ENCODE measurements at regions not wholly inside any gene's neighbourhood (a gene's known extent, or its start where the extent isn't known, plus 50 kb on each side); places are given as distances from the start of the nearest gene placed in this dataset.

GRCh38 chr3:82222401-82222800 is 461.0 kb upstream of the GBE1 start:
- H3K4me3 ChIP-seq (replicated peaks; ENCODE audit: low read depth, low read length): no peak overlapping the region
- DNase-seq (ENCODE audit: extremely low read depth, low read depth): no peak
- TF ChIP-seq, protein P1, sequence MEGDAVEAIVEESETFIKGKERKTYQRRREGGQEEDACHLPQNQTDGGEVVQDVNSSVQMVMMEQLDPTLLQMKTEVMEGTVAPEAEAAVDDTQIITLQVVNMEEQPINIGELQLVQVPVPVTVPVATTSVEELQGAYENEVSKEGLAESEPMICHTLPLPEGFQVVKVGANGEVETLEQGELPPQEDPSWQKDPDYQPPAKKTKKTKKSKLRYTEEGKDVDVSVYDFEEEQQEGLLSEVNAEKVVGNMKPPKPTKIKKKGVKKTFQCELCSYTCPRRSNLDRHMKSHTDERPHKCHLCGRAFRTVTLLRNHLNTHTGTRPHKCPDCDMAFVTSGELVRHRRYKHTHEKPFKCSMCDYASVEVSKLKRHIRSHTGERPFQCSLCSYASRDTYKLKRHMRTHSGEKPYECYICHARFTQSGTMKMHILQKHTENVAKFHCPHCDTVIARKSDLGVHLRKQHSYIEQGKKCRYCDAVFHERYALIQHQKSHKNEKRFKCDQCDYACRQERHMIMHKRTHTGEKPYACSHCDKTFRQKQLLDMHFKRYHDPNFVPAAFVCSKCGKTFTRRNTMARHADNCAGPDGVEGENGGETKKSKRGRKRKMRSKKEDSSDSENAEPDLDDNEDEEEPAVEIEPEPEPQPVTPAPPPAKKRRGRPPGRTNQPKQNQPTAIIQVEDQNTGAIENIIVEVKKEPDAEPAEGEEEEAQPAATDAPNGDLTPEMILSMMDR (IDR thresholded peaks at IDR 0.05; ENCODE audit: low read depth, low read length, missing control alignments): no peak

GRCh38 chr3:82217571-82217970 is 456.1 kb upstream of the GBE1 start:
- TF ChIP-seq, protein P1 (IDR thresholded peaks at IDR 0.05; ENCODE audit: low read depth, low read length, missing control alignments): no peak
- no peak overlapping the region for H3K4me3 ChIP-seq (replicated peaks; ENCODE audit: low read depth, low read length)
- no peak for DNase-seq (ENCODE audit: extremely low read depth, low read depth)

DNA sequence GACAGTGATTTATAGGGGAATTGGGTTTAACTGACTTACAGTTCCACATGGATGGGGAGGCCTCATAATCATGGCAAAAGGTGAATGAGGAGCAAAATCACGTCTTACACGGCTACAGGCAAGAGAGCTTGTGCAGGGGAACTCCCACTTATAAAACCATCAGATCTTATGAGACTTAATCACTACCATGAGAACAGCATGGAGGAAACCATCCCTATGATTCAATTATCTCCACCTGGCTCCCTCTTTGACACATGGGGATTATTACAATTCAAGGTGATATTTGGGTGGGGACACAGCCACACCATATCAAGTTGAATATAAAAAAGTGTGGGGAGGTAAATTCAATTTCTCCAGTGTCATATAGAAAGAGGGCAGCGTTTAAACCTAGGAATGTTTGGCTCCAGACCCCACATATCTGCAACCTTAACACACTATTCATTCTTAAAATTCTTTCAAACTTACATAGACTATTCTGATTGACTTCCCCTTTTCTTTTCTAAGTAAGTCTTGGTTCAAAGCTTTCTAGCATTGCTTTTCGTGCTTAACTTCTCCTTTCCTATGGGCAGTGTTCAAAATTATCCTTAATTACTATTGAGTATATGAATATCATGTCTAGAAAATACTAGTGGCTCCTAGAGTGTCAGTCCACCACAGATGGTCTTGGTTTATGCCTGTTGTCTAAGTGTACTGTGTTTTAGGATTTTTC is 446.7 kb upstream of the GBE1 start:
- TF ChIP-seq, protein P1 (IDR thresholded peaks at IDR 0.05; ENCODE audit: low read depth, low read length, missing control alignments): no peak
- H3K4me3 ChIP-seq (replicated peaks; ENCODE audit: low read depth, low read length): no peak overlapping the region
- DNase-seq (ENCODE audit: extremely low read depth, low read depth): no peak

- H3K4me3 ChIP-seq (replicated peaks; ENCODE audit: low read depth, low read length): no peak overlapping the region
- TF ChIP-seq, protein P1 (IDR thresholded peaks at IDR 0.05; ENCODE audit: low read depth, low read length, missing control alignments): no peak
- DNase-seq (ENCODE audit: extremely low read depth, low read depth): no peak
Measured at GRCh38 chr3:82202269-82202668, 440.8 kb upstream of the GBE1 start.

GRCh38 chr3:82201316-82201715 is 439.9 kb upstream of the GBE1 start:
- H3K4me3 ChIP-seq (replicated peaks; ENCODE audit: low read depth, low read length): no peak overlapping the region
- no peak for DNase-seq (ENCODE audit: extremely low read depth, low read depth)
- TF ChIP-seq, protein P1 (IDR thresholded peaks at IDR 0.05; ENCODE audit: low read depth, low read length, missing control alignments): no peak

DNA sequence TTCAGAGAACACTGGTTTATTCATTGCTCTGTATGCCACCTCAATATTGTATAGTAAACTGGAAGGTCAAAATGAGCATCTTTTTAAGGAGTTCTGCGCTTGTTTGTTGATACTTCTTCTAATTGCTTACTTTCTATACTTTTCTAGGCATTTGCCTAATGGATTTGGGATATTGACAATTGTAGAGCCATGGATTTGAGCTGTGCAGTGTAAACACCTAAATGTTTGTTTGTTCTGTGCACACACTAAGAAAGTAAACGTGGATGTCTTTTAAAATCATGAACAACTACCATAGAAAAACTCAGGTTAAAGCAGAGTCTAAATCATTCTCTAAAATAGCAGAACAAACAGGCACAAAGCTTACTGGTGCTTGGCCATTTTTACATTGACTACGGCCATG is 436.6 kb upstream of the GBE1 start:
- no peak for DNase-seq (ENCODE audit: extremely low read depth, low read depth)
- no peak overlapping the region for H3K4me3 ChIP-seq (replicated peaks; ENCODE audit: low read depth, low read length)
- TF ChIP-seq, protein P1 (IDR thresholded peaks at IDR 0.05; ENCODE audit: low read depth, low read length, missing control alignments): no peak

DNA sequence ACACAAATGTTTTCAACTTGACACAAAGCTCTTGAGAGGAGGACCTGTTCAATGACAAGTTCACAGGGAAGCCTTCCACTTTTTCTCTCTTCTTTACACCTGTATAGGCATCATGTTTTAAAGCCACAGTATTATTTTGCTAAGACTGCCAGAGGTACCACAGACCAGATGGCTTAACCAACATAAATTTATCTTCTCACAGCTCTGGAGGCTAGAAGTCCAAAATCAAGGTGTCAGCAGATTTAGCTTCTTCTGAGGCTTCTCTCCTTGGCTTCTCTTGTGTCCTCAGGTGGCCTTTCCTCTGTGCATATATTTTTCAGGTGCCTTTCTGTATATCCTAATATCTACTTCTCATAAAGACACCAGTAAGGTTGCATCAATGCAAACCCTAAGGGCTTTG is 435.2 kb upstream of the GBE1 start:
- TF ChIP-seq, protein P1 (IDR thresholded peaks at IDR 0.05; ENCODE audit: low read depth, low read length, missing control alignments): no peak
- no peak for DNase-seq (ENCODE audit: extremely low read depth, low read depth)
- no peak overlapping the region for H3K4me3 ChIP-seq (replicated peaks; ENCODE audit: low read depth, low read length)

Measured in HFF-Myc (cell line).